D721Med (cell line): ENCODE measurements at regions not wholly inside any gene's neighbourhood (a gene's known extent, or its start where the extent isn't known, plus 50 kb on each side); places are given as distances from the start of the nearest gene placed in this dataset.

ENCODE experiments used
- DNase-seq: peaks from one replicate; pipeline ENCODE4 v3.0.0; 2011; ENCODE audit warnings: low spot score; ENCODE audit not compliant: insufficient read length
- FAIRE-seq: peaks from 2 replicates; lab custom pipeline; 2011; peaks lifted over from hg19 to GRCh38; lab: Jason Lieb, UNC
- TF ChIP-seq, protein P1 (sequence below): IDR thresholded peaks from 2 replicates; pipeline ENCODE4 v1.5.1; 2012; ENCODE audit warnings: mild to moderate bottlenecking, control low read depth; ENCODE audit not compliant: insufficient read depth; ENCODE audit errors: missing control alignments

DNA sequence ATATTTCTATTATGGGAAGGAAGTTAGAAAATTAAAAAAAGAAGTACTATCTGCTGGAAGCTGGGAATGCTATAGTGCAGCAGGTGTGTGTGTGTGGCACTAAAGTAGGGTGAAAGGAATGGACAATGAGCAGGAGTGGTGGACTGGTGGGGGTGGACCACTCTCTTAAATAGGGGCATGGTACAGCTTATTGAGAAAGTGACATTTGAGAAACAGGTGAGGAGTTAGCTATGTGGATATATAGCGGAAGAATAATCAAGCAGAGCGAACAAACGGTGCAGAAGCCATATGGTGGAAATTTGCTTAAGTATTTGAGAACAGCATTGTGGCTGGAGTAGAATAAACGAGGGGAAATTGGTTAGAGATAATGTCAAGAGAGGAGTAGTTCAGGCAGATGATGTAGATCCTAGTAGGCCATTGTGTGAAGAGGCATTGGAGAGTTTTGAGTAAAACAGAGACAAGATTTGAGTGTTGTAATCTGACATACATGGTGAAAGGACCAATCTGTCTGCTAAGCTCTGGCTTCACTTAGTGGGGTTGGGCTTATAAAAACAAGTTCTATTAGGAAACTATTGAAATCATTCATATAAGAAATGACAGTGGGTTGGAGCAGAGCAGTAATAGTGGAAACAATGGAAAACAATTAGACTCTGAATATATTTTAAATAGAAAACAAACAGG lies 149.2 kb upstream of the SYT10 start:
- TF ChIP-seq, protein P1, sequence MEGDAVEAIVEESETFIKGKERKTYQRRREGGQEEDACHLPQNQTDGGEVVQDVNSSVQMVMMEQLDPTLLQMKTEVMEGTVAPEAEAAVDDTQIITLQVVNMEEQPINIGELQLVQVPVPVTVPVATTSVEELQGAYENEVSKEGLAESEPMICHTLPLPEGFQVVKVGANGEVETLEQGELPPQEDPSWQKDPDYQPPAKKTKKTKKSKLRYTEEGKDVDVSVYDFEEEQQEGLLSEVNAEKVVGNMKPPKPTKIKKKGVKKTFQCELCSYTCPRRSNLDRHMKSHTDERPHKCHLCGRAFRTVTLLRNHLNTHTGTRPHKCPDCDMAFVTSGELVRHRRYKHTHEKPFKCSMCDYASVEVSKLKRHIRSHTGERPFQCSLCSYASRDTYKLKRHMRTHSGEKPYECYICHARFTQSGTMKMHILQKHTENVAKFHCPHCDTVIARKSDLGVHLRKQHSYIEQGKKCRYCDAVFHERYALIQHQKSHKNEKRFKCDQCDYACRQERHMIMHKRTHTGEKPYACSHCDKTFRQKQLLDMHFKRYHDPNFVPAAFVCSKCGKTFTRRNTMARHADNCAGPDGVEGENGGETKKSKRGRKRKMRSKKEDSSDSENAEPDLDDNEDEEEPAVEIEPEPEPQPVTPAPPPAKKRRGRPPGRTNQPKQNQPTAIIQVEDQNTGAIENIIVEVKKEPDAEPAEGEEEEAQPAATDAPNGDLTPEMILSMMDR, result no peak
- DNase-seq (no peak), FAIRE-seq (no peak)

DNA sequence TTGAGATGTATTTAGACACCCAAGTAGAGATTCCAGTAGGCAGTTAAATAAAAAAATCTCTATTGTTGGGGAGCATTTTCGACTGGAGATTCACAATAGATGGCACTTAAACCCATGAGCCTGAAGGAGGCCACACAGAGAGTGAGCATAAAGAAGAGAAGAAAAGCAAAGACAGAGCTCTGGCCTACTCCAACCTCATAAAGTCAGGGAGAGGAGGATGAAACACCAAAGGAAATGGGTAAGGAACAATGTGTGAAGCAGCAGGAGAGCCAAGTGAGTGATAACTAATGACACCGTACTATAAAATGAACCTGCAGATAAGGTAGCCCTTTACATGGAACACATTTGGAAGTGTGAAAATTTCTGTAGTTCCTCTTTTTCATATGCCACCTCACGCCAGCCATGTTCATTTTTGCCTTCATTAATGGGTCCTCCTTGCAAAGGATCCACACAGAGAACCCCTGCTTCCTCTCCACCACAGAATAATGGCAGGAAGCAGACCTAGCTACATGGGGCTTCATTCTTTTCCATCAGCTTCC lies 150.0 kb upstream of the SYT10 start:
- no peak for DNase-seq
- FAIRE-seq, result no peak
- TF ChIP-seq, protein P1, result no peak

DNA sequence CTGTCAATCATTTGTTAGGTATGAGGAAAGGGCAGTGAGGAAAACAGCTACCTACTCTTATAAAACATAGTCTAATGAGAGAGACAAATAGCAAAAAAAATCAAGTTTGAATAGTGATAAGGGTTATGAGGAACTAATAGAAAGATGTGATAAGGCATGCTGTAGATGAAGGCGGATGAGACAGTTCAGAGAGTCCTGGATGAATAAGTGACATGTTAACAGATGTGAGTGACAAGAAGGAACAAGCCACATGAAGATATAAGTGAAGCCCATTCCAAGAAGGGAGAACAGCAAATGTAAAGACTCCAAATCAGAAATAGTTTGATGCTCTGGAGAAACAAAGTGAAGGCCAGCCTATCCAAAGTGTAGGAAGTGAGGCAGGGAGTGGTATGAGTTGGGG lies 154.1 kb upstream of the SYT10 start:
- TF ChIP-seq, protein P1, result no peak
- DNase-seq (no peak), FAIRE-seq (no peak)

DNA sequence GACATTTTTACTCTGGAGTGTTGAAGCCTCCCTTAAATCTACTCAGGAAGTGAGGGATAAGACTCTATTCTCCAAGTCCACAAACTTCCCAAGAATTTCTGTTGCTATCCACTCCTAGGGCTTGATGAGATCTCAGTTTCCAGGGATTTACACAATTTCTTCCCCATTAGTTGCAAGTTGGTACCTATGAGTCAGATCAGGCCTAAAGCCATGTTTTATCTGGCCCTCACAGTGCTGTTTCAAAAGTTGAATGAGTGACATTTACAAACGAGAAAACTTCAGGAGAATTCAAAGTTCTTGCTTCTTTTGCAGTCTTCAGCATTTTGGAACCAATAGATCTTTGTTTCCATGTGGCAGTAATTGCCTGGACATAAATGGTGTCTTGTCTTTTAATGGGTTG lies 156.4 kb upstream of the SYT10 start:
- FAIRE-seq (no peak), DNase-seq (no peak)
- TF ChIP-seq, protein P1, result no peak

DNA sequence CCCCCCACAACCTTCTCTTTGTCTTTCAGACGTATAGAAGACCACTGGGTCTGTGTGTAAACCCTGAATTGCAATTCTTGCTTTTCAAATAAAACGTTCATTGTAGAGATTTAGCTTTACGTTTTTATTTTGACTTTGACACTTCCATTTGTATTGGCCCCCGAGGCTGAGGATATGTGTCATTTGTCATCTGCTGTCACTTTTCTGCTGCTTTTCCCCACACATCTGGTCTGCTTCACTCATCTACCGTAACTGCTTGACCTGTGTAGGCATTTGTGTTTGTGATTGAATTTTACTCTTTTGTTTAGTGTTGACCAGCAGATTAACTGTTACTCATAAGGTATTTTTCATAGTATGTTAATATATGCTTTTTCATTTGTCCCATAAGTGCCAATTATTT lies 157.2 kb upstream of the SYT10 start:
- DNase-seq, result no peak

DNA sequence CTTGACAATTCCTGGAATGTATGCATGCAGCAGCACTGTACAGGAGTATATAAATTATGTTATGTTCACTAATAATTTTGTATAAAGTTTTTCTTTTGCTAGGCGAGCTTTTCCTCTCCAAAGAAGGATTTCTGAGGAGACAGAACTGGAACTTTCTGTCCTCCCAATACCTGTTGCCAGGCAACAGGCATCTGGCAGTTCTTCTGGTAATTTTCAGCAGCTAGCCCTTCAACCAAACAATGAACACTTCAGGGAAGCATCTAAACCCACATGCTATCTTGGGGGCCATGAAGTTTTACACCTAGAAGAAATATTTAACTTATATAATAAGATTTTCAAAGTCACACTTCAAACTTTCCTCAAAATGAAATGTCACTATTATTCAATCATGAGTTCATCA lies 162.9 kb upstream of the SYT10 start:
- FAIRE-seq, result no peak
- DNase-seq, result no peak
- TF ChIP-seq, protein P1, result no peak

More for the DNA sequence above, 157.2 kb upstream of the SYT10 start:
- TF ChIP-seq, protein P1, result no peak
- FAIRE-seq, result no peak

DNA sequence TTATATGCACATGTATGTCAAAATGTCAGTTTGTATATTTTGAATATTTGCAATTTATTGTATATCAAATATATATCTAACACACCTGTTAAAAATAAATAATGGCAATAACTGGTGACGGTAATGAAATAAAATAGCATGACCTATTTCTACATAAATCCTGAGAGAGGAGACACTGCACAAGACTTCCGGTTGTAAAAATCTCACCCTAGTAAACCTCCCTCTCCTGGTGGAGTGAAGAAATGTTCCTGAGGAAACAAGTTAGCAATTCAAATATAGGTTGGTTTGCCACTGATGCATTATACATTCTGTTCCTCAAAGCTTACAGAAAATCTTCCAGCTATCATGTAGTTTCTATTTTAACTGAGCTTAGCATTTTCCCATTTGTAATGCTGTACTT lies 166.1 kb upstream of the SYT10 start:
- TF ChIP-seq, protein P1, result peak; percentile 32
- FAIRE-seq (peak; percentile 55), DNase-seq (no peak)
